A673 (cell line): ENCODE measurements at regions not wholly inside any gene's neighbourhood (a gene's known extent, or its start where the extent isn't known, plus 50 kb on each side); places are given as distances from the start of the nearest gene placed in this dataset.

ENCODE experiments used
- BruUV-seq: library from RNA; stranded (reverse); fragments of 400-500 nt; replicated peaks from 2 replicates; lab custom pipeline; 2021; lab: Mats Ljungman, UMichigan
- CTCF ChIA-PET: fragments of 300-600 bp; sonication (Branson Sonifier 250); formaldehyde crosslinking; loops from one replicate; lab custom pipeline; 2022; ENCODE audit warnings: antibody characterized with exemption; lab: Charles Lee
- POLR2A ChIA-PET: fragments of 300-600 bp; sonication (Branson Sonifier 250); formaldehyde crosslinking; loops from one replicate; lab custom pipeline; 2022; ENCODE audit warnings: antibody characterized with exemption; ENCODE audit not compliant: low non-redundant PET; lab: Charles Lee
- DNase-seq: peaks from one replicate; pipeline ENCODE4 v3.0.0-alpha.2; 2015; ENCODE audit warnings: low spot score
- H3K27ac ChIP-seq: fragments of 200-600 bp; sonication (generic); 2 replicates; pipeline ENCODE4 v1.5.1; 2016; ENCODE audit warnings: mixed run types, low read depth, mild to moderate bottlenecking, mixed read lengths, antibody characterized with exemption, low read length; ENCODE audit not compliant: poor library complexity, severe bottlenecking
- H3K27me3 ChIP-seq: fragments of 200-600 bp; sonication (generic); replicated peaks from 2 replicates; pipeline ENCODE4 v1.6.1; 2017; ENCODE audit warnings: mixed run types, low read depth, mild to moderate bottlenecking, mixed read lengths, antibody characterized with exemption, low read length; ENCODE audit not compliant: insufficient read depth, poor library complexity
- H3K36me3 ChIP-seq: fragments of 200-600 bp; sonication (generic); 2 replicates; pipeline ENCODE4 v1.6.1; 2016; ENCODE audit warnings: mixed run types, mild to moderate bottlenecking, mixed read lengths, antibody characterized with exemption, low read length; ENCODE audit not compliant: insufficient read depth, poor library complexity, severe bottlenecking
- H3K4me1 ChIP-seq: fragments of 200-600 bp; sonication (generic); 2 replicates; pipeline ENCODE4 v1.6.1; 2017; ENCODE audit warnings: mixed run types, mild to moderate bottlenecking, mixed read lengths, antibody characterized with exemption, low read length; ENCODE audit not compliant: insufficient read depth, poor library complexity, severe bottlenecking
- H3K4me3 ChIP-seq: fragments of 200-600 bp; sonication (generic); 2 replicates; pipeline ENCODE4 v1.5.1; 2016; ENCODE audit warnings: low read depth, mixed run types, mild to moderate bottlenecking, mixed read lengths, low read length; ENCODE audit not compliant: poor library complexity, severe bottlenecking
- H3K9me3 ChIP-seq: fragments of 200-600 bp; sonication (generic); 2 replicates; pipeline ENCODE4 v1.6.1; 2016; ENCODE audit warnings: mixed run types, low read depth, mild to moderate bottlenecking, mixed read lengths, antibody characterized with exemption, low read length; ENCODE audit not compliant: poor library complexity, severe bottlenecking
- CTCF ChIP-seq: fragments of 300-800, 200-600 bp; sonication (generic); conservative IDR thresholded peaks from 2 replicates; pipeline ENCODE4 v1.5.1; 2017; ENCODE audit warnings: low read depth, mild to moderate bottlenecking, antibody characterized with exemption, low read length, moderate library complexity, mixed read lengths
- EZH2 ChIP-seq: fragments of 200-600 bp; sonication (generic); IDR thresholded peaks from 2 replicates; pipeline ENCODE4 v1.6.1; 2017; ENCODE audit warnings: borderline replicate concordance, low read depth, mild to moderate bottlenecking, mixed read lengths, antibody characterized with exemption, low read length; ENCODE audit not compliant: poor library complexity, severe bottlenecking
- intact Hi-C: fragments of 100-400 bp; cut with micrococcal nuclease; formaldehyde crosslinking; loops from one replicate; pipeline ENCODE4 v1.10.0; 2022; ENCODE audit not compliant: unreplicated experiment

GRCh38 chr2:2683606-2684224 is 352.6 kb upstream of the MYT1L start:
- CTCF ChIA-PET = no interaction called here
- POLR2A ChIA-PET = no interaction called here
- no peak overlapping the region for H3K27ac ChIP-seq
- H3K27me3 ChIP-seq = peaks cover 10% of the 10 kb centered on the region
- no peaks in the 10 kb centered on the region for H3K9me3 ChIP-seq
- DNase-seq = no peak
- TF ChIP-seq CTCF (no peak), EZH2 (no peak)
- no peaks in the 10 kb centered on the region for H3K36me3 ChIP-seq
- H3K4me1 ChIP-seq = no peaks in the 10 kb centered on the region
- intact Hi-C loops = no loop called here
- H3K4me3 ChIP-seq = no peak overlapping the region
- BruUV-seq = no TSS peak

GRCh38 chr2:2682700-2683342 is 351.7 kb upstream of the MYT1L start:
- Histone ChIP-seq H3K27ac (no peak overlapping the region), H3K36me3 (no peaks in the 10 kb centered on the region), H3K4me3 (no peak overlapping the region), H3K4me1 (no peaks in the 10 kb centered on the region), H3K27me3 (peaks cover 10% of the 10 kb centered on the region), H3K9me3 (no peaks in the 10 kb centered on the region)
- TF ChIP-seq EZH2 (no peak), CTCF (0 out of 2 replicates have a peak, but pooled peaks have one; percentile 8)
- no TSS peak for BruUV-seq
- no peak for DNase-seq
- intact Hi-C loops = no loop called here
- POLR2A ChIA-PET = no interaction called here
- CTCF ChIA-PET = no interaction called here

GRCh38 chr2:2681711-2682251 is 350.7 kb upstream of the MYT1L start:
- no peaks in the 10 kb centered on the region for H3K9me3 ChIP-seq
- DNase-seq = no peak
- no TSS peak for BruUV-seq
- no peak overlapping the region for H3K4me3 ChIP-seq
- ChIA-PET POLR2A (no interaction called here), CTCF (no interaction called here)
- no peak for TF ChIP-seq CTCF
- no peak overlapping the region for H3K27ac ChIP-seq
- no peaks in the 10 kb centered on the region for H3K4me1 ChIP-seq
- intact Hi-C loops = no loop called here
- peaks cover 10% of the 10 kb centered on the region for H3K27me3 ChIP-seq
- no peaks in the 10 kb centered on the region for H3K36me3 ChIP-seq
